ENCODE measurements at regions not wholly inside any gene's neighbourhood (a gene's known extent, or its start where the extent isn't known, plus 50 kb on each side); places are given as distances from the start of the nearest gene placed in this dataset.
"Not testable (repeated sequence)": the region's sequence is repeated elsewhere in the genome, so short reads cannot be mapped to it uniquely, and the experiment has no call there.

- no peak overlapping the region for H3K27ac ChIP-seq
Observed at GRCh38 chr6:121670511-121670910, 235.1 kb downstream of the GJA1 start.

GRCh38 chr6:121677571-121677970 lies 242.1 kb downstream of the GJA1 start:
- Histone ChIP-seq H3K27ac (no peak overlapping the region), H3K9me3 (ENCODE audit: severe bottlenecking) (no peaks in the 10 kb centered on the region), H3K4me3 (ENCODE audit: low read depth, low read length) (no peak overlapping the region), H3K27me3 (ENCODE audit: insufficient read depth, low read depth, severe bottlenecking) (no peaks in the 10 kb centered on the region), H3K36me3 (no peaks in the 10 kb centered on the region)
- TF ChIP-seq CTCF (IDR thresholded peaks at IDR 0.05; ENCODE audit: low read depth, low read length): no peak
- no peak for DNase-seq

More at GRCh38 chr6:121670511-121670910, 235.1 kb downstream of the GJA1 start:
- H3K27me3 ChIP-seq (ENCODE audit: insufficient read depth, low read depth, severe bottlenecking): no peaks in the 10 kb centered on the region
- no peak for DNase-seq
- H3K36me3 ChIP-seq: no peaks in the 10 kb centered on the region
- no peak overlapping the region for H3K4me3 ChIP-seq (ENCODE audit: low read depth, low read length)
- TF ChIP-seq CTCF (IDR thresholded peaks at IDR 0.05; ENCODE audit: low read depth, low read length): no peak
- H3K9me3 ChIP-seq (ENCODE audit: severe bottlenecking): no peaks in the 10 kb centered on the region

- no peak for TF ChIP-seq CTCF (IDR thresholded peaks at IDR 0.05; ENCODE audit: low read depth, low read length)
Observed at GRCh38 chr6:121678245-121678644, 242.8 kb downstream of the GJA1 start.

GRCh38 chr6:121680058-121680457 lies 244.6 kb downstream of the GJA1 start:
- Histone ChIP-seq H3K27ac (no peak overlapping the region), H3K36me3 (no peaks in the 10 kb centered on the region), H3K27me3 (ENCODE audit: insufficient read depth, low read depth, severe bottlenecking) (no peaks in the 10 kb centered on the region), H3K4me3 (ENCODE audit: low read depth, low read length) (no peak overlapping the region), H3K9me3 (ENCODE audit: severe bottlenecking) (no peaks in the 10 kb centered on the region)
- no peak for DNase-seq
- TF ChIP-seq CTCF (IDR thresholded peaks at IDR 0.05; ENCODE audit: low read depth, low read length): no peak

More at GRCh38 chr6:121678245-121678644, 242.8 kb downstream of the GJA1 start:
- Histone ChIP-seq H3K27ac (no peak overlapping the region), H3K9me3 (ENCODE audit: severe bottlenecking) (no peaks in the 10 kb centered on the region), H3K36me3 (no peaks in the 10 kb centered on the region), H3K4me3 (ENCODE audit: low read depth, low read length) (no peak overlapping the region), H3K27me3 (ENCODE audit: insufficient read depth, low read depth, severe bottlenecking) (no peaks in the 10 kb centered on the region)
- no peak for DNase-seq

GRCh38 chr6:121682666-121683065 lies 247.2 kb downstream of the GJA1 start:
- no peaks in the 10 kb centered on the region for H3K9me3 ChIP-seq (ENCODE audit: severe bottlenecking)
- no peak overlapping the region for H3K27ac ChIP-seq
- no peaks in the 10 kb centered on the region for H3K27me3 ChIP-seq (ENCODE audit: insufficient read depth, low read depth, severe bottlenecking)
- no peak for DNase-seq
- no peaks in the 10 kb centered on the region for H3K36me3 ChIP-seq
- H3K4me3 ChIP-seq (ENCODE audit: low read depth, low read length): no peak overlapping the region
- TF ChIP-seq CTCF (IDR thresholded peaks at IDR 0.05; ENCODE audit: low read depth, low read length): no peak

GRCh38 chr6:121685806-121686205 lies 250.4 kb downstream of the GJA1 start:
- H3K9me3 ChIP-seq (ENCODE audit: severe bottlenecking); DNase-seq; H3K36me3 ChIP-seq; H3K27ac ChIP-seq; H3K4me3 ChIP-seq (ENCODE audit: low read depth, low read length); H3K27me3 ChIP-seq (ENCODE audit: insufficient read depth, low read depth, severe bottlenecking): not testable (repeated sequence)

Data from WERI-Rb-1 (cell line).